ENCODE measurements at regions not wholly inside any gene's neighbourhood (a gene's known extent, or its start where the extent isn't known, plus 50 kb on each side); places are given as distances from the start of the nearest gene placed in this dataset.

DNA sequence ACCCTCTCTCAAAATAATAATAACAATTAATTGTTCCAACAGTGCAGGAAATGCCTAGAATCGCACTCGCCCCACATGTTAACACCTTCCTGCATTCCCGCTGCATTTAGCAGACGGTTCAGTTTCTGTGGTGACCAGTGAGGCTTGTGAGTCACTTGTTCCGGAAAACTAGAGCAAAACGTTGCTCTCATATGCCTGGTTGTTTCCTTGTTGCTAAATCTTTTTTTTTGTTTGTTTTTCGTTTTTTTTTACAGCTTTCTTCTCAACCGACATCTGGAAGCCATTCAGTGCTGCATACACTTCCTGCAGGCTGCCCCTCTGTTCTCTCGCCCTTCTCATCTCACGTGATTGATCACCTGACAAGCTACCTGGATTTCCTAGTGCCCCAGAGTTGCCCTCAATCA lies 56.9 kb upstream of the TMPRSS2 start:
- no peak for DNase-seq

DNA sequence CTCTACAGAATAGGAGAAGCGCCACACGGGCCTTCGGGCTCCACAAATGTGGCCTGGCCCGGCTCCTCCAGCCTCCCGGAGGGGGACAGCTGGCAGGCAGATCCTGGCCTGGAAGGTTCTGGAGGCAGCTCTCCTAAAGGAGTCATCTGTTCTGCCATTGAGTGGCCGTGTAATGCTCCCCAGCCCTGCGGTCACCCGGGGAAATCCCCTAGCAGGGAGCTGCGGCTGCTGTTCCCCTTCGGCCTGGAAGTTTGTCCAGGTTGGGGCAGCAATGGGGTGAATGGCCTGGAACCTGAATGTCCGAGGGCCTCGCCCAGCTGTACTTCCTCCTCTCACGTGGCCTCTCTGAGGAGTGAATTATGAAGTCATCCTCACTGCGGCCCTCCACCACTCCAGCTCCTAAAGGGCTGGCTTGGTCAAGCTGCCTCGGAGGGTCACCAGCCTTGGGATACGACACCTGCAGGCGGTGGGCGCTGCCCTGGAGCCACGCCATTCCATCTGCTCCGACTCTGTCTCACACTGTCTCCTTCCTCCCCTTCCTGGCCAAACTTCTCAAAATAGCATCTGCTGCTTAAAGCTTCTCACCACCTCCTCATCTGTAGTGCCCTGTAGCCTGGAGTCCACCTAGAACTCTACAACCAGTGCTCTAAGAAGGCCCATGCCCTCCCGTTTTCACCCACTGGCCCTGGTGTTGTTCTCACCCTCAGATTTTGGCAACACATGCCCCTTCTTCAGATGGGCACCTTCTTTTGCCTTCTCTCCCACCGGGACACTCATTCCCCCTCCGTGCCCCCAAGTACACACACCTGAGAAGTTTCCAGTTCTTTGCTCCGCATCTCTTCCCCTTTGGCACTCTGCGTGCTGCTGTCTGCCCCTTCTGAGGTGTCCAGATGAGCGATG lies 54.4 kb upstream of the TMPRSS2 start:
- DNase-seq: no peak

DNA sequence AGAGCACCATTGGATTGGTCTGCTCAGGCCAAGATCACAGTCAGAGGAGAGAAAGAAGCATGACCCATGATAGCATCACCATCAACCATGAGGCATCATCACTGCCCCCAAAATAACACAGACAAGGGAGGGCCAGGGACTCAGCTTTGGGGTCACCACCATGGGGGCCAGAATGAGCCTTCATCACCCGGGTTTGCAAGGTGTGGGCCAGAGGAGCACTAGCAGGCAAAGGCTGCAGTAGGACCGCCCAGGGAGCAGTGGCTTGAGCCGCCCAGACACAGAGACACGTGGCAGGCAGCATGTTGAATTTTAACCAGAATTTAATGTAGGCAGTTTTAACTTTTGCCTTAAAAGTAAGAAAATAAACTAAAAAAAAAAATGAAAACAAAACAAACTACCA lies 53.7 kb upstream of the TMPRSS2 start:
- no peak for DNase-seq

DNA sequence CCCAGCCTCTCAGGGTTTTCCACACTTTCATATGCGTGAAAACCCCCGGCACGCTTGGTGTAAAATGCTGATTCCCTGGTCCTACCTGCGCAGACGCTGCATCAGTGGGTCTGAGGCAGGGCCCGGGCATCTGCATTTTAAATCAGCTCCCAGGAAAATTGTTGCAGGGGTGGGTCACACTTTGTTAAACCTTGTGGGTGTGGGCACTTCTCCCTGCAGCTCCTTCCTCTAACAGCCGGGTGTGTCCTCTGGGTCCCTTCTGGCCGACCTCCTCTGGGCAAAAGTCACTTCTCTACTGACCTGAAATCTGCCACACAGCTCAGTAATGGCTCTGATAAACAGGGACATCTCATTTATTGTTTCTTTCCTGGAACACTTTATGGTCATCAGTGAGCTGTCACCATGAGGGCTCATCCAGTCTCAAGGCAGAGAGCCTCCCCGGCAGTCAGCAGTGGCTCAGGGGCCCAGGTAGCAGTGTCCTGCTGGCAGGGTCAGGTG lies 52.8 kb upstream of the TMPRSS2 start:
- DNase-seq: no peak

DNA sequence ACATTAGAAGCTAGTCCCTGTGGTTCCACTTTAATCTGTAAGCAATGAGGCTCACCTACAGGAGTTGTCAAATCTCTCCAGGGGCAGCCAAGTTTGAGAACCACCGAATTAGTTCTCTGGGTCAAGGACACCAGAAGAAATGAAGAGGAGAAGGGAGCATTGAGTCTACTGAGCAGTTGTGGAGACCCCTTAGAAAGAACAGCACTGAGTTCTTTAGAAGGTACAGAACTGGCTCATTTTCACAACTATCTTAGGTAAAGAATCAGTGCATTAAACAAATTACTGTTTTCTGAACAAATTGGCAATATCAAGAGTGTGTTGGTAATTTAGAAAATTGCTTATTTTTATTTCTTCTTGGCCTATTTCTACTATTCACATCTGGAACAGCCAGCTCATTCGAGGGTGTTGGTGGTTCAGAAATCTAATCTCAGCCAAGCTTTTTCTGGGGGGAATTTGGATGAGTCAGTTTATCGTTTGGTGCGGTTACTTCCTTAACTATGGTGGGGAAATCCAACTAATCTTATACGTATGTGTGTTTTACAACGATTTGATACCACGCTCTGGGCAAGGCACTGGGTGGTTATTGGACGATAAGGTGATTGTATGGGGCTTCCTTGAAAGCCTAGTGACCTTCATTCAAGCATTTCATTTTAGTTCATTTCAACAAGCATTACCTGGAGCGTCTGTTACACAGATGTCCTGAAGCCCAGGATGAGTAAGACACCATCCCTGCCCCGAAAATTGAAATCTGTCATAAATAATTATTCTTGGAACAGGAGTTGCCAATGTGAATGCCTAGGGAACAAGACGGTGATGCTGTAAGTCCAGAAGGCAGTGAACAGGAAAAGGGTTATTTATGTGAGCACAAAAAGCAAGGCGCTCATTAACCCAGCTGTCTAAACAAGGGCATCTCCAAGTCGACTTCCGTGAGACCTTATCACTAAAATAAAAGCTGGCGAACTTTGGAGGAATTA lies 52.0 kb upstream of the TMPRSS2 start:
- DNase-seq: no peak

DNA sequence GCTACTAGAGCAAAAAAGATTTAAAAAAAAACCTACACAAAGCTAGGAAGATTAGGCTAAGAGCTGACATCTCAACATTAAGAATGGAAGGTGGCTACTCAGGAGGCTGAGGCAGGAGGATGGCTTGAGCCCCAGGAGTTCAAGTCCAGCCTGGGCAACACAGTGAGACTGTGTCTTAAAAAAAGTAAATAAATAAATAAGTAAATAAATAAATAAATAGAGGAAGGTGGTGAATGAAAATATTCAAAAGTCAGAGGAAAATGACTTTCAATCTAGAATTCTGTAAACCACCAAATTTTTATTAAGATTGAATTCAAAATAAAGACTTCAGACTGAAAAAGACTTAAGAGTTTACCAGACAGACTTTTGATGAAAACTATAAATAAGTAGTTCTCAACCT lies 50.9 kb upstream of the TMPRSS2 start:
- no peak for DNase-seq

DNA sequence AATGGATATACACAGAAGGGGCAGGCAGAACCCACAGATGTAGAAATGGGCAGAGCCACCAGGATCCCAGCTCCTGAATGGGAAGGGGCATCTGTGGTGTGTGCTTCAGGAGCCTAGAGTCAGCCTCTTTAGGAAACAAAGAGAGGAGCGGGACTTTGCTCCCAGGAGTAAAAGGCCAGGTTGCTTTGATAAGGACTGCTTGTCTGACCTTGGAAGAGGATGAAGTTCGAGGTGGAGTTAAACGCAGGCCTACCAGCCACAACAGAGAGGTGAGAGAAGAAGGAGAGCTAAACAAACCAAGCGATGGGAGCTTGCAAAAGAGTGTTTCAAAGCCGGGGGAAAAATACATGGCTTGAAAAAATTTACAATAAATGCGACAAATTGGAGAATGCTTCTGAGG lies 49.9 kb upstream of the TMPRSS2 start:
- no peak for DNase-seq
